CD4-positive, alpha-beta T cell treated with Interleukin-4 for 4 hours (primary cell): ENCODE measurements at regions not wholly inside any gene's neighbourhood (a gene's known extent, or its start where the extent isn't known, plus 50 kb on each side); places are given as distances from the start of the nearest gene placed in this dataset.

Experiments
- DNase-seq: peaks from one replicate; pipeline ENCODE4 v3.0.0-alpha.2; 2020

GRCh38 chr5:143870362-143870761 is 58.4 kb downstream of the HMHB1 start:
- no peak for DNase-seq

- no peak for DNase-seq
Observed at GRCh38 chr5:143870871-143871632, 59.1 kb downstream of the HMHB1 start.

- no peak for DNase-seq
Observed at GRCh38 chr5:143871672-143872071, 59.7 kb downstream of the HMHB1 start.

GRCh38 chr5:143874312-143874711 is 62.4 kb downstream of the HMHB1 start:
- no peak for DNase-seq

GRCh38 chr5:143877196-143877595 is 65.2 kb downstream of the HMHB1 start:
- no peak for DNase-seq

GRCh38 chr5:143878430-143878829 is 66.5 kb downstream of the HMHB1 start:
- DNase-seq: no peak

- DNase-seq: no peak
Observed at GRCh38 chr5:143879646-143880045, 67.7 kb downstream of the HMHB1 start.

GRCh38 chr5:143880178-143880577 is 68.2 kb downstream of the HMHB1 start:
- DNase-seq: no peak

- no peak for DNase-seq
Observed at GRCh38 chr5:143882520-143882919, 70.6 kb downstream of the HMHB1 start.

GRCh38 chr5:143886096-143886495 is 74.1 kb downstream of the HMHB1 start:
- no peak for DNase-seq

GRCh38 chr5:143886651-143887638 is 75.0 kb downstream of the HMHB1 start:
- DNase-seq: no peak

- no peak for DNase-seq
Observed at GRCh38 chr5:143887903-143888665, 76.1 kb downstream of the HMHB1 start.

GRCh38 chr5:143888912-143889311 is 77.0 kb downstream of the HMHB1 start:
- no peak for DNase-seq

GRCh38 chr5:143889986-143890385 is 78.0 kb downstream of the HMHB1 start:
- DNase-seq: no peak

- DNase-seq: no peak
Observed at GRCh38 chr5:143890487-143890886, 78.5 kb downstream of the HMHB1 start.

GRCh38 chr5:143892271-143892670 is 80.3 kb downstream of the HMHB1 start:
- DNase-seq: no peak

GRCh38 chr5:143892908-143893307 is 80.9 kb downstream of the HMHB1 start:
- DNase-seq: no peak

GRCh38 chr5:143893638-143894037 is 81.7 kb downstream of the HMHB1 start:
- DNase-seq: no peak

GRCh38 chr5:143896516-143896915 is 84.6 kb downstream of the HMHB1 start:
- DNase-seq: no peak

GRCh38 chr5:143896966-143897365 is 85.0 kb downstream of the HMHB1 start:
- no peak for DNase-seq

GRCh38 chr5:143898381-143898780 is 86.4 kb downstream of the HMHB1 start:
- DNase-seq: no peak

GRCh38 chr5:143898916-143899591 is 87.1 kb downstream of the HMHB1 start:
- no peak for DNase-seq

GRCh38 chr5:143908959-143909358 is 97.0 kb downstream of the HMHB1 start:
- no peak for DNase-seq
